Hepatocyte (in vitro differentiated cells): ENCODE measurements at regions not wholly inside any gene's neighbourhood (a gene's known extent, or its start where the extent isn't known, plus 50 kb on each side); places are given as distances from the start of the nearest gene placed in this dataset.

Experiments
- DNase-seq: peaks from one replicate; pipeline ENCODE4 v3.0.0-alpha.2; 2016; ENCODE audit warnings: low spot score
- H2AFZ ChIP-seq: fragments of 200-600 bp; sonication (generic); 2 replicates; pipeline ENCODE4 v1.6.0; 2016; ENCODE audit warnings: antibody characterized with exemption, mild to moderate bottlenecking
- H3K27ac ChIP-seq: fragments of 200-600 bp; sonication (generic); 2 replicates; pipeline ENCODE4 v1.5.1; 2016; ENCODE audit warnings: mild to moderate bottlenecking
- H3K27me3 ChIP-seq: fragments of 200-600 bp; sonication (generic); 2 replicates; pipeline ENCODE4 v1.6.1; 2016
- H3K36me3 ChIP-seq: fragments of 200-600 bp; sonication (generic); replicated peaks from 2 replicates; pipeline ENCODE4 v1.5.1; 2016; ENCODE audit warnings: low read depth; ENCODE audit not compliant: insufficient read depth
- H3K4me1 ChIP-seq: fragments of 200-600 bp; sonication (generic); 2 replicates; pipeline ENCODE4 v1.5.1; 2016; ENCODE audit warnings: mild to moderate bottlenecking, moderate library complexity; ENCODE audit not compliant: insufficient read depth
- H3K4me2 ChIP-seq: fragments of 200-600 bp; sonication (generic); 2 replicates; pipeline ENCODE4 v1.6.0; 2016
- H3K4me3 ChIP-seq: fragments of 200-600 bp; sonication (generic); 2 replicates; pipeline ENCODE4 v1.5.1; 2016; ENCODE audit warnings: mild to moderate bottlenecking
- H3K79me2 ChIP-seq: fragments of 200-600 bp; sonication (generic); 2 replicates; pipeline ENCODE4 v1.6.0; 2017; ENCODE audit warnings: mild to moderate bottlenecking
- H3K9me2 ChIP-seq: fragments of 200-600 bp; sonication (generic); replicated peaks from 2 replicates; pipeline ENCODE4 v1.6.0; 2017; ENCODE audit warnings: mild to moderate bottlenecking; ENCODE audit not compliant: insufficient read depth
- H3K9me3 ChIP-seq: fragments of 200-600 bp; sonication (generic); 2 replicates; pipeline ENCODE4 v1.5.1; 2016; ENCODE audit warnings: low read depth, mild to moderate bottlenecking
- H4K20me1 ChIP-seq: fragments of 200-600 bp; sonication (generic); 2 replicates; pipeline ENCODE4 v1.6.0; 2016; ENCODE audit warnings: mild to moderate bottlenecking; ENCODE audit not compliant: insufficient read depth, poor library complexity, severe bottlenecking
- EZH2 ChIP-seq: fragments of 200-600 bp; sonication (generic); IDR thresholded peaks from 2 replicates; pipeline ENCODE4 v1.6.1; 2016; ENCODE audit warnings: antibody characterized with exemption, mild to moderate bottlenecking, borderline replicate concordance
- EZH2phosphoT487 ChIP-seq: fragments of 200-600 bp; sonication (generic); IDR thresholded peaks from one replicate; pipeline ENCODE4 v1.6.1; 2018; ENCODE audit warnings: antibody characterized with exemption, mild to moderate bottlenecking, low read depth, moderate library complexity; ENCODE audit not compliant: unreplicated experiment, severe bottlenecking
- WGBS: methylation state at CpG from one replicate; pipeline ENCODE4 v1.1.6; 2016; ENCODE audit warnings: low lambda C conversion rate; ENCODE audit errors: missing lambda C conversion rate; 5-methylcytosine and 5-hydroxymethylcytosine counted together
- TF ChIP-seq, protein P1 (sequence below): fragments of 200-600 bp; sonication (generic); IDR thresholded peaks from 2 replicates; pipeline ENCODE4 v1.5.1; 2016; ENCODE audit warnings: antibody characterized with exemption, mild to moderate bottlenecking; ENCODE audit not compliant: poor library complexity

DNA sequence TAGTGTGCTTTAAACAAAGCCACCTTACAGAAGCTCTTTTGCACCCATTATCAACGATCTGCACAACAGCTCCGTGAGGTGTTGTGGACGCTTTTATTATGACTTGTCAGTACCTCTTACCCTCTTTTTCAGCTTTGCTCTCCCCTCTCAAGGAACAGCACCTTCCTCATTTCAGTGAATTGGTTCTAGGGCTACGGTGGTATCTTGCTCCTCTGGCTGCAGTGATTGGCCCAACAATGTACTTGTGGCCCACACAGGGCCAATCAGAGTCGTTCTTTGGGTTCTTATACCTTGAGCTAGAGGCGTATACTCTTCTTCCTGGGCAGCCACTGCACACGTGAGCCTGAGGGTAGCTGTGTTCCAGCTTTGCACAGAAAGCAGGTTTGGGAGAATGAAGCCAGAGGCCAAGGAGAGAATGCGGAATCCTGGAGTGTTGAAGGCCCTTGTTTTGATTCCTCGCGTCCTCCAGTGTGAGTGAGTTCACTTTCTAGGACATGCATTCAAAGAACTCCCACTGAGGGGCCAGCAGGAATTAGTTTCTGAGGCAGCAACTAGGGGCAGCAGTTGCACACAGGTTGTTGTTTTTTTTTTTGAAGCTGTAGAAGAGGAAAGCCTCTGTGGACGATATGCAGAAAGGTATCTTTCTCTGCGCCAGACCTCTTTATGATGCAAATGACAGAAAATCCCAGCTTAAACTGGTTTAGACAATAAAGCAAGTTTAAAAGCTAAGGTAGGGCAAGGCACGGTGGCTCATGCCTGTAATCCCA lies 49.8 kb upstream of the PDZD8 start:
- peaks cover 4% of the 10 kb centered on the region for H3K4me1 ChIP-seq
- H3K4me2 ChIP-seq: peak overlapping the region; percentile 36
- WGBS: 52% methylated on average over 13 of the region's 13 CpGs
- no peaks in the 10 kb centered on the region for H3K9me2 ChIP-seq
- TF ChIP-seq EZH2phosphoT487 (no peak), EZH2 (no peak)
- TF ChIP-seq, protein P1, sequence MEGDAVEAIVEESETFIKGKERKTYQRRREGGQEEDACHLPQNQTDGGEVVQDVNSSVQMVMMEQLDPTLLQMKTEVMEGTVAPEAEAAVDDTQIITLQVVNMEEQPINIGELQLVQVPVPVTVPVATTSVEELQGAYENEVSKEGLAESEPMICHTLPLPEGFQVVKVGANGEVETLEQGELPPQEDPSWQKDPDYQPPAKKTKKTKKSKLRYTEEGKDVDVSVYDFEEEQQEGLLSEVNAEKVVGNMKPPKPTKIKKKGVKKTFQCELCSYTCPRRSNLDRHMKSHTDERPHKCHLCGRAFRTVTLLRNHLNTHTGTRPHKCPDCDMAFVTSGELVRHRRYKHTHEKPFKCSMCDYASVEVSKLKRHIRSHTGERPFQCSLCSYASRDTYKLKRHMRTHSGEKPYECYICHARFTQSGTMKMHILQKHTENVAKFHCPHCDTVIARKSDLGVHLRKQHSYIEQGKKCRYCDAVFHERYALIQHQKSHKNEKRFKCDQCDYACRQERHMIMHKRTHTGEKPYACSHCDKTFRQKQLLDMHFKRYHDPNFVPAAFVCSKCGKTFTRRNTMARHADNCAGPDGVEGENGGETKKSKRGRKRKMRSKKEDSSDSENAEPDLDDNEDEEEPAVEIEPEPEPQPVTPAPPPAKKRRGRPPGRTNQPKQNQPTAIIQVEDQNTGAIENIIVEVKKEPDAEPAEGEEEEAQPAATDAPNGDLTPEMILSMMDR: no peak
- H3K27me3 ChIP-seq: no peaks in the 10 kb centered on the region
- peak overlapping the region; percentile 31 for H2AFZ ChIP-seq
- peak overlapping the region; percentile 81 for H3K27ac ChIP-seq
- no peaks in the 10 kb centered on the region for H3K79me2 ChIP-seq
- no peaks in the 10 kb centered on the region for H4K20me1 ChIP-seq
- H3K9me3 ChIP-seq: no peaks in the 10 kb centered on the region
- no peak for DNase-seq
- H3K36me3 ChIP-seq: no peaks in the 10 kb centered on the region
- H3K4me3 ChIP-seq: no peak overlapping the region
